ENCODE measurements at regions not wholly inside any gene's neighbourhood (a gene's known extent, or its start where the extent isn't known, plus 50 kb on each side); places are given as distances from the start of the nearest gene placed in this dataset.

- Histone ChIP-seq H3K27me3 (no peaks in the 10 kb centered on the region), H3K27ac (no peak overlapping the region), H3K4me1 (no peaks in the 10 kb centered on the region), H3K36me3 (no peaks in the 10 kb centered on the region), H3K4me3 (no peak overlapping the region), H3K9me3 (no peaks in the 10 kb centered on the region)
- TF ChIP-seq CTCF (IDR thresholded peaks at IDR 0.05) (no peak), POLR2A (IDR thresholded peaks at IDR 0.05) (no peak)
- DNase-seq: no peak
Measured at GRCh38 chr20:7240490-7240889, 473.0 kb downstream of the BMP2 start.

DNA sequence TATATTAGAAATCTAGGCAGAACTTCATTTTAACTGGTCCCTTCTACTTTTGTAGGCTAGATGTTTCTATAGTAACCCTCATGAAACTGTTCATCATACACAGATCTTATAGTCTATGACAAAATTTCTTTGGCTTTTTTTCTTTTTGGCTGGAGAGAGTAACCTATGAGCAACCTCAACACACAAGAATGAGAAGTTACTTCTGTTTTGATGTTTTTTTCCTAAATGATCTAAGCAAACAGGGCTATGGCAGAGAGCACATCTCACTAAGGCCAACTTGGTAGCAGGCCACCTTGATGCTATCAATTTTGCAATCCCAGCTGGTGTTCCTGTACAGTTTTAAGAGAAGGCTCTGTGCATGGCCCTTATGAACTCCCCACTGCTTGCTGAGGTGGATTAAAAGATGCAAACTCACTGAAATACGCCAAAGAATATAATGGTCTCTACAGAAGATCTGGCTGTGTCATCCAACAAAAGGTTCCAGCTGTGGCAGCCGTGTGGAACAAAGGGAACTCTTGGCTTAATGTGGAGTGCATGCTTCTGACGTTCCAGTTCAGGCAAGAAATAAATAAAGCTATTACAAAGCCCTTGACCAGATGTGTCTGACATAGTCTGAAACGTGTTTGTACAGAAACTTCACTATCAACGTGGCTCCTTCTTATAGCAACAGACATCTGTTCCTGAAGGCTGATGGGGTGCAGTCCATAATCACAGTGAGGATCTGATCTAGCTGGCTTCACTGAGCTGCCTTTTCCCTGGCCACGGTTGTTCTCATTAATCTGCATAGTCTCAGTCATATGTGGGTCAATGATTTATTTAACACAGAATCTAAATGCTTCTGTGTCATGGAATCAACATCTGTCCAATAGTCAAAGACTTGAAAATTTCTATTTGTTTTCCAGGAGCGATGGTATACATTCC lies 481.1 kb downstream of the BMP2 start:
- H3K9me3 ChIP-seq: no peaks in the 10 kb centered on the region
- no peak for DNase-seq
- no peak for TF ChIP-seq CTCF (IDR thresholded peaks at IDR 0.05)
- TF ChIP-seq POLR2A (IDR thresholded peaks at IDR 0.05): no peak
- no peaks in the 10 kb centered on the region for H3K36me3 ChIP-seq
- no peak overlapping the region for H3K27ac ChIP-seq
- no peaks in the 10 kb centered on the region for H3K27me3 ChIP-seq
- H3K4me1 ChIP-seq: no peaks in the 10 kb centered on the region
- H3K4me3 ChIP-seq: no peak overlapping the region

GRCh38 chr20:7250337-7250736 lies 482.9 kb downstream of the BMP2 start:
- Histone ChIP-seq H3K27ac (no peak overlapping the region), H3K36me3 (no peaks in the 10 kb centered on the region), H3K27me3 (no peaks in the 10 kb centered on the region), H3K4me1 (no peaks in the 10 kb centered on the region), H3K4me3 (no peak overlapping the region), H3K9me3 (no peaks in the 10 kb centered on the region)
- TF ChIP-seq CTCF (IDR thresholded peaks at IDR 0.05) (no peak), POLR2A (IDR thresholded peaks at IDR 0.05) (no peak)
- no peak for DNase-seq

GRCh38 chr20:7257099-7257498 lies 489.6 kb downstream of the BMP2 start:
- TF ChIP-seq POLR2A (IDR thresholded peaks at IDR 0.05): no peak
- TF ChIP-seq CTCF (IDR thresholded peaks at IDR 0.05): no peak
- no peaks in the 10 kb centered on the region for H3K27me3 ChIP-seq
- no peak overlapping the region for H3K4me3 ChIP-seq
- no peaks in the 10 kb centered on the region for H3K9me3 ChIP-seq
- no peaks in the 10 kb centered on the region for H3K36me3 ChIP-seq
- no peaks in the 10 kb centered on the region for H3K4me1 ChIP-seq
- no peak for DNase-seq
- no peak overlapping the region for H3K27ac ChIP-seq

DNA sequence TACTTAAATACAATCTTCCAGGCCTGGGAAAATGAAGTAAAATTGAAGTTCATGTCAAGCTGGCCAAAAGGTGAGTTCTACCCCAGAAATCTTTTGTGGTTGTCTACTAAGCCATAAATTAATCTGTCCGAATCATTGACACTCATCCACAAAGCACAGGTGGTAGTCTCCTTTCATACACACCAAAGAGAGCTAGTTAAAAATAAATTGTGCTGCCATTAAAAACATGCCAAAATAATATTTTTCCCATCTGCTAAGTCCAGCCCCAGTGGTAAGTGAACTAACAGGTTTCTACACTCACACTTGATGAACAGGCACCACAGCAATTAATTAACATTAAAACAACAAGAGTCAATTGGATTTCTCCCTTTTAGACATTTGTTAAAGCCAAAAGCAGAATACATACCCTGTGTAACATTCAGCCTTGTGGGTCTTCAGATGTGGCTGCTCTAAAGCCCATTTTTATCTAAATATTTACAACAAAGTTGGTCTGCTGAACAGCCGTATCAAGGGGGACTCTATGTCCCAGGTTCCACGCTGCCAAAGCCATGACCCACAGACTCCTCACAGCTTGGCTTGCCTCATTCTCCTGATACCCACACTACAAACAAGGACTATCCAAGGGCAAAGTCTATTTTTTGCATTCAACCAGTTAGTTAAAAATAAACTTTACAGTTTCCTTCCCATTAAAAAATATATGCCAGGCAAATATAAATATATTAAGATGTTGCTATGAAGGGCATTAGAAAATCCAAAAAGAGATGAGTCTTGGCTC lies 490.4 kb downstream of the BMP2 start:
- TF ChIP-seq CTCF (IDR thresholded peaks at IDR 0.05) (no peak), POLR2A (IDR thresholded peaks at IDR 0.05) (no peak)
- H3K27ac ChIP-seq: no peak overlapping the region
- no peaks in the 10 kb centered on the region for H3K9me3 ChIP-seq
- no peaks in the 10 kb centered on the region for H3K36me3 ChIP-seq
- H3K27me3 ChIP-seq: no peaks in the 10 kb centered on the region
- no peak for DNase-seq
- no peaks in the 10 kb centered on the region for H3K4me1 ChIP-seq
- H3K4me3 ChIP-seq: no peak overlapping the region

All from Peyer's patch (tissue), 4 donors.